HG03108 (cell line): ENCODE measurements at regions not wholly inside any gene's neighbourhood (a gene's known extent, or its start where the extent isn't known, plus 50 kb on each side); places are given as distances from the start of the nearest gene placed in this dataset.
"Not testable (repeated sequence)": the region's sequence is repeated elsewhere in the genome, so short reads cannot be mapped to it uniquely, and the experiment has no call there.

Experiments used
- ATAC-seq: cut with Tn5 transposase; IDR thresholded peaks from one replicate; pipeline ENCODE4 v1.9.1; 2021; ENCODE audit warnings: moderate library complexity; ENCODE audit not compliant: unreplicated experiment

DNA sequence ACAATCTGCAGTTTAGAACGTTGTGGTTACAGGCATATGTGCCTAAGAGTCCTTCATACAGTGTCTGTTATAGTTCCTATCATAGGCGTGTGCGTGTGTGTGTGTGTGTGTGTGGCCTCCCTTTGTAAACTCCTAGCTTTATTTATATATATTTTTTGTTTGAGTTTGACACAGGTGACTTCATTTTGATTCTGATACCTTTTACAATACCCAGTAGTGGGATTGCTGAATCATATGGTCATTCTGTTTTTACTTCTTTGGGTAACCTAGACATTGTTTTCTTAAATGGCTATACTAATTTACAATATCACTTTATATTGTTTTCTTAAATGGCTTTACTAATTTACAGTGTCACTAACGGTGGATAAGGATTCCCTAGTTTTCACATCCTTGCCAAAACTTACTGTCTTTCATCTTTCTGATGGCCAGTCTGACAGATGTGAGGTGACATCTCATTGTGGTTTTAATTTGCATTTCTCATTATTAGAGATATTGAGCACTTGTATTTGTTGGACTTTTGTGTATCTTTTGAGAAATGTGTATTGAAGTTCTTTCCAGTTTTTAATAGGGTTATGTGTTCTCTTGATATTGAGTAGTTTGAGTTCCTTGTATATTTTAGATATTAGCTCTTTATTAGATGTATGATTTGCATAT lies 211.1 kb upstream of the NUDT6 start:
- ATAC-seq, result no peak

- no peak for ATAC-seq
Measured at GRCh38 chr4:123144616-123145015, 222.2 kb upstream of the NUDT6 start.

DNA sequence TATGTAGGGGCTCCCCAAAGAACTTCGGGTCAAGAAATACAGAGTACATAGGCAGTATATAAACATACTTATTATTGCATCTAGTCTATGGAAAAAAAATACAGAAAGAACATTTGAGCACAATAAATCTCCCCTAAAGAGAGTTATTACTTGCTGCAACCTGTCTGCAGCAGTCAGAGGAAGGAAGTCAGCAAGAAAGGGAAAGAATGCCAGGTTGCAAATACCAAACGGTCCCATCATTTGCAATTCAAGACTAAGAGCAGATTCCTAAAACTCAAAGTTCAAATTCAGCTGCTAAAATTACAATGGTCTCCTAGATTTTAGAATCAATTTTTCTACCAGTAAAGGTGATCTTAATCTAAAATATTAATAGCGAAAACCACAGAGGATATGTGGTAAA lies 236.2 kb upstream of the NUDT6 start:
- no peak for ATAC-seq

GRCh38 chr4:123159479-123159878 lies 237.1 kb upstream of the NUDT6 start:
- ATAC-seq, result no peak

GRCh38 chr4:123162859-123163258 lies 233.7 kb upstream of the SPRY1 start:
- ATAC-seq, result no peak

DNA sequence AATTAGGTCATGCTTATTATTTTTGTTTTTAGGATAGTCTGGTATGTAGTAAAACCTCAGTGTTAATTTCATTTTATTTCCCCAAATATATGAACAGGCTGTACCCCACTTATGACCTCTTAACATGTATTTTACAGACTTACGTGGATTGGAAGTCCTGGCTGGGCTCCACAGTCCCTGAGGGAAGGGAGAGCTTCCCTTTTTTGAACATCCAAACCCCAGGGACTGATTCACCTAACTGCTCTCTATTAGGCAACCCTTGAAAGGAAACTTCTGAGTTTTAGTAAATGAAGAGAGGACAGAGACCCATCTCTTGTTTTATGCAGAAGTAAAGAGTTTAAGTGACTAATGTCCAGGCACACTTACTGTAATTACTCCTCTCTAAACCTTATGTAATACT lies 233.1 kb upstream of the SPRY1 start:
- no peak for ATAC-seq

- no peak for ATAC-seq
Measured at GRCh38 chr4:123166023-123166422, 230.6 kb upstream of the SPRY1 start.

GRCh38 chr4:123167931-123168330 lies 228.7 kb upstream of the SPRY1 start:
- ATAC-seq, result no peak

GRCh38 chr4:123168812-123169211 lies 227.8 kb upstream of the SPRY1 start:
- ATAC-seq, result no peak

DNA sequence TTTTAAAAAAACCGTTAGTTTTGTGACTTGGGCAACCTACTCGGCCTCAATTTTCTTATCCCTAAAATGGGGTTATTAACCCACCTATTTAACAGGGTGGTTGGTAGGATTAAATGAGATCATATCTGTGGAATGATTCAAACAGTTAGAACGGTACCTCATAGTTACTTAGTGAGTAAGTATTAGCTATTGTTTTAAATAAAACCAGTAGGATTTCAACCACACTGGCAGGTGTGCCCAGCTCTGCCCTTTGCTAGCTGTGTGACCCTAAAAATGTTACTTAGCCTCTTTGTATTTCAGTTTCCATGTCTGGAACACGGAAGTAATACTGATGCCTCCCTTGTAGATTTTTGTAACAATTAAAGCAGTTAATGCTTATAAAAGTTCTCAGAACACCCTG lies 225.8 kb upstream of the SPRY1 start:
- ATAC-seq, result no peak

DNA sequence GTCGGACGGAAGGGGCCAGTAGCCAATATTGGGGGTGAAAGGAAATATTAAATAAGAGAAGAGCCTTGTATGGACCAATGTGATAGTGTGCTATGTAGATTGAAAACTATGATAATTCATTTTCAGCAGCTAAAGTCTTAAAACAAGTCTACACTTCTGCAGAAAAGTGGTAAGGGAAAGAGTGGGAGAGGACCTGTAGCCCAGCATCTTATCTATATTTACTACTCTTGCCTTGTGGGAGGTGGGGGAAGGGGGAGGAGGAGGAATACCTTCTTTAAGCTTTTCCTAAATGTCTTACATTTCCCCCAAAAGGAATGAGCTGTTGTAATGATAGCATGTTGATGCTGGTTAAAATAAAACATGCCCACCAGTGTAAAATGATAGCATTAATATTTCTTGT lies 220.0 kb upstream of the SPRY1 start:
- ATAC-seq, result no peak

DNA sequence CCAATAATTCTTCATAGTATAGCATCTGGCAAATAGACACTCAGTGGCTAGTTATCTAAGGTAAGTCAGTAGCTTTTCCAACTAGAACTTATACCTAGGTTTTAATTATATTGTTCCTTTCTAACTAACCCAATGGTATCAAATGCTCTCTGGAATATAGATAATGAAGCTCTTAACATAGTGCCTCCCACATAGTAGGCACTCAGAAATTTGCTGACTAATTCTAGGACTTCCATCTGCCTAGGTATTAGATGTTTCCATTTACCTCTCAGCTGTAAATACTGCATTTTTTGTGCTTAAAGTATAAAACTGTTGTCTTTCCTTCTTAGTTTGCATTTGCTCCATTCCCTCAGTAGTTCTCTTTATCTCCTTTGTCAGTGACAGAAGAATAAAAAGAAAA lies 214.3 kb upstream of the SPRY1 start:
- ATAC-seq, result no peak

DNA sequence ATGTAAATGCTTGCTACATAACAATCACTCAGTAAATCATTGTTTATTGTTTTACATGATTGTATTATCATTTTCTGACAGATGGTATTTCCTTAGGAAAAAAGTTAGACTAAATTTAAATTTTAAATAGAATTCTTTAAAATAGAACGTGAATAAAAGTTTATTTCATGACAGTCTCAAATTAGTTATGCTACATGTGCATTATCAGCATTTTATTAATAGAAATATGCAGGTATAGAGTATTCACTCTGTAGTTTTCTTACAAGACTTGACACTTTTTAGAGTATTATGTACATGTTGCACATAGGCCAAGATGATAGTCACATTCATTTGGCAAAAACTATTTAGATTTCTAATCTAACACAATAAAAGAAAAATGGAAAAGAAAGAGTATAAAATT lies 213.3 kb upstream of the SPRY1 start:
- no peak for ATAC-seq

- ATAC-seq, result not testable (repeated sequence)
Measured at GRCh38 chr4:123183754-123184153, 212.8 kb upstream of the SPRY1 start.

- ATAC-seq, result no peak
Measured at GRCh38 chr4:123186731-123187130, 209.9 kb upstream of the SPRY1 start.

- no peak for ATAC-seq
Measured at GRCh38 chr4:123190176-123190575, 206.4 kb upstream of the SPRY1 start.

DNA sequence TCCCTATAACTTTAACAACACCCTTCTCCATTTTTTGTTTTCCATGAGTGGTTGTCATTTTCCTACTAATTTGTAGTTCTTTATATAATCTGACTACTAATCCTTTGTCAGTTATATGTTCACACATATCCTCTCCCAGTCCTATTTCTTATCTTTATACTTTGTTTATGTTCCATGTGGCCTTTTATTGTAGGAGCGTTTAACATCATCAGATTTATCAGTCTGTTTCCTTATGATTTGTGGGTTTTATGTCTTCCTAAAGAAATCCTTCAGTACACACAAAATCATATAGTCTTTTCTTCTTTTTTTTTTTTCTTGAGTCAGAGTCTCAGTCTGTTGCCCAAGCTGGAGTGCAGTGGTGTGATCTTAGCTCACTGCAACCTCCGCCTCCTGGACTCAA lies 204.9 kb upstream of the SPRY1 start:
- no peak for ATAC-seq

DNA sequence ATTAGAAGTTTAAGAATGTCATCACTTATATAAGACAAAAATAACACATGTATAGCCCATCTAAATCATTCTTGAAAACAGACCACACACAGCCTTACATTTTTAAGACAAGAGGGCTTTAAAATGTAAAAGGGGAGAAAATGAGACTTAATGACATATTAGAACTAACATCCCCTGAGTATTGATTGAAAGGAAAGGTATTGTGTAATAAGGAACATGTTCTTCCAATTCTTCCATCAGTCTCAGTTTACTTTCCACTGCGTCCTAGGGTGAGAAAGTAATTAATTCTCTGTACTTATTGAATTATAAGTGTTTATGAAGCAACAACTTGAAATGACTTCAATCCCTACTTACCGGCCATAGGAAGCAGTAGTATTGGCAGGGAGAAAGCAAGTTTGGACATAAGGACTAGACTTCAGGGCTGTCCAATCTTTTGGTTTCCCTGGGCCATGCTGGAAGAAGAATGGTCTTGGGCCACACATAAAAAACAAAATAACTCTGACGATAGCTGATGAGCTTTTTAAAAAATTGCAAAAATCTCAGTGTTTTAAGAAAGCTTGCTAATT lies 202.7 kb upstream of the SPRY1 start:
- no peak for ATAC-seq

GRCh38 chr4:123198706-123199105 lies 197.9 kb upstream of the SPRY1 start:
- ATAC-seq, result no peak

- ATAC-seq, result no peak
Measured at GRCh38 chr4:123200051-123200940, 196.3 kb upstream of the SPRY1 start.

DNA sequence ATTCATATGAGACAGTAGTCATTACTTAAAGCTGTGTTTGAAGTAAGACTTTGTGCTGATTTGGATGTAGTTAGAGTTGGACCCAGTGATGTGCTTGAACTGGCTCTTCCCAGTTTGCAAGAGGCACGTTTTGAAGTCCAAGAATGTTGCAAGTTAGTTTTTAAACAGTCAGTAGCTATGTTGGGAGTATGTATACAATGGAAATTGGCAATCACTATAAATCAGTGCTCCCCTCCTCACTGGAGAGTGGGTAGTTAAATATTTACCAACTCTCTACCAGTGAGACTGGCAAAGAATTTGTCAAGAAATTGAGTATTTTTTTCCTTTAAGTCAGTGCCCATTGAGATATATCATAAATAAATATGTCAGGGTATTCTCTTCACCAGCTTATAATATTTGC lies 191.9 kb upstream of the SPRY1 start:
- ATAC-seq, result no peak

- no peak for ATAC-seq
Measured at GRCh38 chr4:123206016-123206415, 190.6 kb upstream of the SPRY1 start.
